Activated CD8-positive, alpha-beta T cell treated with anti-CD3 and anti-CD28 coated beads for 36 hours (primary cell): ENCODE measurements at regions not wholly inside any gene's neighbourhood (a gene's known extent, or its start where the extent isn't known, plus 50 kb on each side); places are given as distances from the start of the nearest gene placed in this dataset.

Experiments
- ATAC-seq: fragments of 200-7000 bp; cut with Tn5 transposase; one replicate; pipeline ENCODE4 v1.10.0; 2021; ENCODE audit warnings: mild to moderate bottlenecking, moderate library complexity
- CTCF ChIA-PET: fragments of 350-600 bp; sonication (Branson Sonifier 250); formaldehyde crosslinking; loops from one replicate; lab custom pipeline; 2021; ENCODE audit warnings: antibody characterized with exemption; lab: Charles Lee
- POLR2A ChIA-PET: fragments of 350-600 bp; sonication (Branson Sonifier 250); formaldehyde crosslinking; loops from one replicate; lab custom pipeline; 2021; ENCODE audit warnings: antibody characterized with exemption; lab: Charles Lee
- DNase-seq: peaks from one replicate; pipeline ENCODE4 v3.0.0-alpha.2; 2020
- H3K27ac Mint-ChIP-seq: one replicate; pipeline ENCODE4 v1.8.0; 2021; ENCODE audit warnings: mild to moderate bottlenecking, mixed read lengths
- H3K27me3 Mint-ChIP-seq: one replicate; pipeline ENCODE4 v1.8.0; 2021; ENCODE audit warnings: mixed read lengths
- H3K36me3 Mint-ChIP-seq: one replicate; pipeline ENCODE4 v1.8.0; 2021; ENCODE audit warnings: low read depth, mixed read lengths
- H3K4me1 Mint-ChIP-seq: one replicate; pipeline ENCODE4 v1.8.0; 2021; ENCODE audit warnings: low read depth, mixed read lengths
- H3K4me3 Mint-ChIP-seq: one replicate; pipeline ENCODE4 v1.8.0; 2021; ENCODE audit warnings: mild to moderate bottlenecking, moderate library complexity, mixed read lengths
- H3K9me3 Mint-ChIP-seq: one replicate; pipeline ENCODE4 v1.8.0; 2021; ENCODE audit warnings: mixed read lengths
- intact Hi-C: fragments of 100-400 bp; cut with micrococcal nuclease; formaldehyde crosslinking; loops from one replicate; pipeline ENCODE4 v1.10.0; 2022
- TF ChIP-seq, protein P1 (sequence below): fragments of 200-600 bp; IDR thresholded peaks from one replicate; pipeline ENCODE4 v1.8.0; 2022; ENCODE audit warnings: antibody characterized with exemption, mild to moderate bottlenecking

- CTCF ChIA-PET, result interaction anchor here (1.0 to 1.4 kb wide), 2 partner anchors 12 to 110 kb away, joined by 4 to 5 read pairs; no protein-coding TSS in a partner anchor
- no peak for ATAC-seq
- no peaks in the 10 kb centered on the region for H3K4me1 Mint-ChIP-seq
Measured at GRCh38 chr2:824954-825353, 125.7 kb upstream of the SNTG2 start.

GRCh38 chr2:824524-824923 lies 126.1 kb upstream of the SNTG2 start:
- ChIA-PET POLR2A (no interaction called here), CTCF (interaction anchor here (1.0 to 1.4 kb wide), 2 partner anchors 12 to 109 kb away, joined by 4 to 5 read pairs; no protein-coding TSS in a partner anchor)
- Mint-ChIP-seq H3K27me3 (no peaks in the 10 kb centered on the region), H3K4me3 (no peak overlapping the region), H3K36me3 (no peaks in the 10 kb centered on the region), H3K9me3 (no peaks in the 10 kb centered on the region), H3K4me1 (no peaks in the 10 kb centered on the region), H3K27ac (no peak overlapping the region)
- TF ChIP-seq, protein P1, sequence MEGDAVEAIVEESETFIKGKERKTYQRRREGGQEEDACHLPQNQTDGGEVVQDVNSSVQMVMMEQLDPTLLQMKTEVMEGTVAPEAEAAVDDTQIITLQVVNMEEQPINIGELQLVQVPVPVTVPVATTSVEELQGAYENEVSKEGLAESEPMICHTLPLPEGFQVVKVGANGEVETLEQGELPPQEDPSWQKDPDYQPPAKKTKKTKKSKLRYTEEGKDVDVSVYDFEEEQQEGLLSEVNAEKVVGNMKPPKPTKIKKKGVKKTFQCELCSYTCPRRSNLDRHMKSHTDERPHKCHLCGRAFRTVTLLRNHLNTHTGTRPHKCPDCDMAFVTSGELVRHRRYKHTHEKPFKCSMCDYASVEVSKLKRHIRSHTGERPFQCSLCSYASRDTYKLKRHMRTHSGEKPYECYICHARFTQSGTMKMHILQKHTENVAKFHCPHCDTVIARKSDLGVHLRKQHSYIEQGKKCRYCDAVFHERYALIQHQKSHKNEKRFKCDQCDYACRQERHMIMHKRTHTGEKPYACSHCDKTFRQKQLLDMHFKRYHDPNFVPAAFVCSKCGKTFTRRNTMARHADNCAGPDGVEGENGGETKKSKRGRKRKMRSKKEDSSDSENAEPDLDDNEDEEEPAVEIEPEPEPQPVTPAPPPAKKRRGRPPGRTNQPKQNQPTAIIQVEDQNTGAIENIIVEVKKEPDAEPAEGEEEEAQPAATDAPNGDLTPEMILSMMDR, result no peak
- no peak for ATAC-seq
- intact Hi-C loops, result no loop called here
- DNase-seq, result no peak

More at GRCh38 chr2:824954-825353, 125.7 kb upstream of the SNTG2 start:
- intact Hi-C loops, result no loop called here
- DNase-seq, result no peak
- no peaks in the 10 kb centered on the region for H3K9me3 Mint-ChIP-seq
- no peak overlapping the region for H3K4me3 Mint-ChIP-seq
- H3K27ac Mint-ChIP-seq, result no peak overlapping the region
- H3K36me3 Mint-ChIP-seq, result no peaks in the 10 kb centered on the region
- TF ChIP-seq, protein P1, result no peak
- no peaks in the 10 kb centered on the region for H3K27me3 Mint-ChIP-seq
- POLR2A ChIA-PET, result no interaction called here

GRCh38 chr2:821546-821945 lies 129.1 kb upstream of the SNTG2 start:
- CTCF ChIA-PET, result no interaction called here
- intact Hi-C loops, result no loop called here
- Mint-ChIP-seq H3K4me3 (no peak overlapping the region), H3K27me3 (no peaks in the 10 kb centered on the region), H3K9me3 (no peaks in the 10 kb centered on the region), H3K4me1 (no peaks in the 10 kb centered on the region), H3K27ac (no peak overlapping the region), H3K36me3 (no peaks in the 10 kb centered on the region)
- TF ChIP-seq, protein P1, result no peak
- ATAC-seq, result no peak
- DNase-seq, result no peak
- POLR2A ChIA-PET, result no interaction called here

DNA sequence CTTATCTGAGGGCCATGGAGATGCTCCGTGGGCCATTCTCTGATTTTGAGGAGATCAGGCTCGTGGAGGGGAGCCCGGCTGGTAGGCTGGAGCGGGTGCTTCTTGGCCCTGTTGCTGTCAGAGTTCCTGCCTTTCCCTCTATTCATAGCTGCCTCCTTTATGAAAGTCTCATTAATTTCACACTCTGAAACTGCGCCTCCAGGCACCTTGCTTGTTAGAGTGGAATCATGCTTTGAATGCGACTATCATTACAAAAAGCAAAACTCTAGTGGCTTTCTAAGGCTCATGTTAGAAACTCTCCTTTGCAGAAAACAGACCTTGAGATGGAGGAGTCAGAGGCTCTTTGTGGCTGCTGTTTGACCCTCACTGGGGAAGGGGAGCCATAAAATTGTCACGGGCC lies 131.0 kb upstream of the SNTG2 start:
- no peak overlapping the region for H3K27ac Mint-ChIP-seq
- ChIA-PET CTCF (no interaction called here), POLR2A (no interaction called here)
- no peaks in the 10 kb centered on the region for H3K4me1 Mint-ChIP-seq
- ATAC-seq, result no peak
- no peak for DNase-seq
- H3K4me3 Mint-ChIP-seq, result no peak overlapping the region
- H3K36me3 Mint-ChIP-seq, result no peaks in the 10 kb centered on the region
- intact Hi-C loops, result no loop called here
- no peaks in the 10 kb centered on the region for H3K27me3 Mint-ChIP-seq
- TF ChIP-seq, protein P1, result no peak
- H3K9me3 Mint-ChIP-seq, result no peaks in the 10 kb centered on the region

GRCh38 chr2:819121-819520 lies 131.5 kb upstream of the SNTG2 start:
- intact Hi-C loops, result no loop called here
- Mint-ChIP-seq H3K4me3 (no peak overlapping the region), H3K36me3 (no peaks in the 10 kb centered on the region), H3K9me3 (no peaks in the 10 kb centered on the region), H3K27me3 (no peaks in the 10 kb centered on the region), H3K4me1 (no peaks in the 10 kb centered on the region), H3K27ac (no peak overlapping the region)
- no peak for DNase-seq
- POLR2A ChIA-PET, result no interaction called here
- CTCF ChIA-PET, result no interaction called here
- ATAC-seq, result no peak
- TF ChIP-seq, protein P1, result no peak
